Chondrocyte (in vitro differentiated cells): ENCODE measurements at regions not wholly inside any gene's neighbourhood (a gene's known extent, or its start where the extent isn't known, plus 50 kb on each side); places are given as distances from the start of the nearest gene placed in this dataset.
"Not testable (repeated sequence)": the region's sequence is repeated elsewhere in the genome, so short reads cannot be mapped to it uniquely, and the experiment has no call there.

Experiments used
- DNase-seq: peaks from one replicate; pipeline ENCODE4 v3.0.0; 2021; ENCODE audit warnings: mixed read lengths, low spot score
- H3K27ac Mint-ChIP-seq: one replicate; pipeline ENCODE4 v1.8.0; 2021; ENCODE audit warnings: mild to moderate bottlenecking, moderate library complexity, mixed read lengths; ENCODE audit not compliant: unreplicated experiment
- H3K27me3 Mint-ChIP-seq: 2 replicates; pipeline ENCODE4 v1.8.0; 2021; ENCODE audit warnings: low read depth, mixed read lengths
- H3K36me3 Mint-ChIP-seq: 2 replicates; pipeline ENCODE4 v1.8.0; 2021; ENCODE audit warnings: low read depth, mixed read lengths
- H3K4me1 Mint-ChIP-seq: 2 replicates; pipeline ENCODE4 v1.8.0; 2021; ENCODE audit warnings: low read depth, mild to moderate bottlenecking, mixed read lengths
- H3K4me3 Mint-ChIP-seq: one replicate; pipeline ENCODE4 v1.8.0; 2021; ENCODE audit warnings: mild to moderate bottlenecking, moderate library complexity, mixed read lengths; ENCODE audit not compliant: unreplicated experiment
- H3K9me3 Mint-ChIP-seq: 2 replicates; pipeline ENCODE4 v1.8.0; 2021; ENCODE audit warnings: low read depth, mixed read lengths
- CTCF ChIP-seq: fragments of 200-600 bp; sonication (generic); IDR thresholded peaks from 2 replicates; pipeline ENCODE4 v1.5.0; 2021; ENCODE audit warnings: antibody characterized with exemption, mild to moderate bottlenecking, moderate library complexity

DNA sequence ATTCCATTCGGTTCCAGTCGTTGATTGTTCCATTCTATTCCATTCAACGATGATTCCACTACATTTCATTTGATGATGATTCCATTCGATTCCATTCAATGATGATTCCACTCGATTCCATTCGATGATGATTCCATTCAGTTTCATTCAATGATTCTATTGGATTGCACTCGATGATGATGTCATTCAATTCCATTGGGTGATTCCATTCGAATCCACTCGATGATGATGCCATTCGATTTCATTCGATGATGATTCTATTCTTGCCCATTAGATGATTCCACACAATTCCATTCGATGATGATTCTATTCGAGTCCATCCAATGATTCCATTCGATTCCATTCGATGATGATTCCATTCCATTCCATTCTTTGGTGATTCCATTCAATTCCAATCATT, 1283.7 kb downstream of the TP53TG3F start:
- H3K4me1 Mint-ChIP-seq, result no peaks in the 10 kb centered on the region
- H3K9me3 Mint-ChIP-seq, result peaks cover 38% of the 10 kb centered on the region
- H3K27ac Mint-ChIP-seq, result no peak overlapping the region
- no peak for DNase-seq
- peaks cover 15% of the 10 kb centered on the region for H3K36me3 Mint-ChIP-seq
- H3K27me3 Mint-ChIP-seq, result no peaks in the 10 kb centered on the region
- no peak for TF ChIP-seq CTCF
- H3K4me3 Mint-ChIP-seq, result no peak overlapping the region

GRCh38 chr16:34758835-34759234, 1299.4 kb downstream of the TP53TG3F start:
- Mint-ChIP-seq H3K9me3 (peaks cover 17% of the 10 kb centered on the region), H3K4me1 (no peaks in the 10 kb centered on the region), H3K4me3 (no peak overlapping the region), H3K36me3 (peaks cover 12% of the 10 kb centered on the region), H3K27ac (no peak overlapping the region), H3K27me3 (no peaks in the 10 kb centered on the region)
- DNase-seq, result no peak
- TF ChIP-seq CTCF, result no peak

DNA sequence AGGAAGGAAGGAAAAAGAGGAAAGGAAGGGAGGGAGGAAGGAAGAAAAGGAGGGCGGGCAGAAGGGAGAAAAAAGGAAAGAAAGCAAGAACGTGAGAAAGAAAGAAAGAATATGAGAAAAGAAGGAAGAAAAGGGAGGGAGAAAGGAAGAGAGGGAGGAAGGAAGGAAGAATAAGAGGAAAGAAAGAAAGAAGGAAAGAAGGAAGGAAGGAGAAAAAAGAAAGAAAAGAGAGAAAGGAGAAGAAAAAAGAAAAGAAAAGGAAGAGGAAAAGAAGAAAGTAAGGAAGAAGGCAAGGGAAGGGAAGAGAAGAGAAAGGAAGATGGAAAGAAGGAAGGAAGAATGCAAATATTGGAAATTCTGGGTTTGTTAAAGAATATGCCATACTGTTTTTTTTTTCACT, 1332.4 kb downstream of the TP53TG3F start:
- not testable (repeated sequence) for H3K27ac Mint-ChIP-seq, DNase-seq, H3K4me1 Mint-ChIP-seq, H3K27me3 Mint-ChIP-seq, H3K36me3 Mint-ChIP-seq, H3K4me3 Mint-ChIP-seq
- H3K9me3 Mint-ChIP-seq, result peaks cover 40% of the 10 kb centered on the region

DNA sequence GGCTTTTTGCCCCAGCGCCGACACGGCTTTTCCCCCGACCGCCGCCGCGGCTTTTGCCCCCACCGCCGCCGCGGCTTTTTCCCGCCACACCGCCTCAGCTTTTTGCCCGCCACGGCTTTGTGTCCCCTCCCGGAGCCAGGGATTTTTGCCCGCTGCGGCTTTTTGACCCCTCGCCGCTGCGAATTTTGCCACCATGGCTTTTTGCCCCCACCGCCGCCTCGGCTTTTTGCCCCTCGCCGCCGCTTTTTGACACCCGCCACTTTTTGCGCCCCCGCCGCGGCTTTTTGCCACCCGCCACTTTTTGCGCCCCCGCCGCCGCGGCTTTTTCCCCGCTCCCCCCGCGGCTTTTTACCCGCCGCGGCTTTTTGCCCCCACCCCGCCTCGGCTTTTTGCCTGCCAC, 1342.5 kb downstream of the TP53TG3F start:
- Mint-ChIP-seq H3K27ac (no peak overlapping the region), H3K27me3 (no peaks in the 10 kb centered on the region), H3K9me3 (peaks cover 28% of the 10 kb centered on the region), H3K4me3 (no peak overlapping the region), H3K36me3 (peaks cover 2% of the 10 kb centered on the region), H3K4me1 (no peaks in the 10 kb centered on the region)
- TF ChIP-seq CTCF, result no peak
- no peak for DNase-seq

DNA sequence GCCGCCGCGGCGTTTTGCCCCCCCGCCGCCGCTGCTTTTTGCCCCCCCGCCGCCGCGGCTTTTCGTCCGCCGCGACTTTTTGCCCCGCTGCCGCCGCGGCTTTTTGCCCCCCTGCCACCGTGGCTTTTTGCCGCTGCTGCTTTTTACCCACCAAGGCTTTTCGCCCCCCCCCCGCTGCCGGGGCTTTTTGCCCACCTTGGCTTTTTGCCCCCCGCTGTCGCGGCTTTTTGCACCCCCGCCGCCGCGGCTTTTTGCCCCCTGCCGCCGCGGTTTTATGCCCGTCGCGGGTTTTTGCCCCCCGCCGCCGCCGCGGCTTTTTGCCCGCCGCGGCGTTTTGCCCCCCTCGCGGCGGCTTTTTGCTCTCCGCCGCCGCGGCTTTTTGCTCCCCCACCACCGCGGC, 1343.0 kb downstream of the TP53TG3F start:
- peaks cover 25% of the 10 kb centered on the region for H3K9me3 Mint-ChIP-seq
- no peak overlapping the region for H3K4me3 Mint-ChIP-seq
- no peaks in the 10 kb centered on the region for H3K4me1 Mint-ChIP-seq
- H3K27me3 Mint-ChIP-seq, result no peaks in the 10 kb centered on the region
- H3K36me3 Mint-ChIP-seq, result peaks cover 2% of the 10 kb centered on the region
- TF ChIP-seq CTCF, result no peak
- no peak overlapping the region for H3K27ac Mint-ChIP-seq
- no peak for DNase-seq

DNA sequence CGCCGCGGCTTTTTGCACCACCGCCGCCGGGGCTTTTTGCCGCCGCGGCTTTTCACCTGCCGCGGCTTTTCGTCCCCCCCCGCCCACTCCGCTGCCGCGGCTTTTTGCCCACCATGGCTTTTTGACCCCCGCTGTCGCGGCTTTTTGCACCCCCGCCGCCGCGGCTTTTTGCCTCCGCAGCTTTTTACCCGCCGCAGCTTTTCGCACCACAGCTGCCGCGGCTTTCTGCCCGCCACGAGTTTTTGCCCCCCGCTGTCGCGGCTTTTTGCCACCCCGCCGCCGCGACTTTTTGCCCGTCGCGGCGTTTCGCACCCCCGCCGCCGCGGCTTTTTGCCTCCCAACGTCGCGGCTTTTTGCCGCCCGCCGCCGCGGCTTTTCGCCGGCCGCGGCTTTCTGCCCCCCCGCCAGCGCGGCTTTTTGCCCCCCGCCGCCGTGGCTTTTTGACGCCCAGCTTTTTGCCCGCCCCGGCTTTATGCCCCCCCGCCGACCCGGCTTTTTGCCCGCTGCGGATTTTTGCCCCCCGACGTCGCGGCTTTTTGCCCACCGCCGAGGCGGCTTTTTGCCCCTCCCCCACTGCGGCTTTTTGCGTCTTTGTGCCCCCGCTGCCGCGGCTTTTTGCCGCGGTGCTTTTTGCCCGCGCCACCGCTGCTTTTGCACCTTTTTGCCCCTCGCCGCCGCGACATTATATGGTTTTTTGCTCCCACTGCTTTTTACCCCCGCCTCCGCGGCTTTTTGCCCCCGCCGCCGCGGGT, 1343.6 kb downstream of the TP53TG3F start:
- no peaks in the 10 kb centered on the region for H3K4me1 Mint-ChIP-seq
- no peak overlapping the region for H3K27ac Mint-ChIP-seq
- no peak for TF ChIP-seq CTCF
- no peak overlapping the region for H3K4me3 Mint-ChIP-seq
- peaks cover 21% of the 10 kb centered on the region for H3K9me3 Mint-ChIP-seq
- no peaks in the 10 kb centered on the region for H3K27me3 Mint-ChIP-seq
- peaks cover 2% of the 10 kb centered on the region for H3K36me3 Mint-ChIP-seq
- DNase-seq, result no peak
